K562 (cell line): ENCODE measurements at regions not wholly inside any gene's neighbourhood (a gene's known extent, or its start where the extent isn't known, plus 50 kb on each side); places are given as distances from the start of the nearest gene placed in this dataset.

Experiments
- ATAC-seq: fragments of 200-7000 bp; cut with Tn5 transposase; 3 replicates; pipeline ENCODE4 v1.9.1; 2020; ENCODE audit warnings: moderate library complexity
- BruUV-seq: library from RNA; stranded (reverse); fragments of 400-500 nt; replicated peaks from 2 replicates; lab custom pipeline; 2021; lab: Mats Ljungman, UMichigan
- CTCF ChIA-PET: fragments of 300-600 bp; formaldehyde crosslinking; extraction: SDS; loops from one replicate; lab custom pipeline; 2021; ENCODE audit warnings: low intra/inter-chr PET ratio; lab: Yijun Ruan, JAX
- POLR2A ChIA-PET: fragments of 300-600, 350-650 bp; sonication (Branson Sonifier 250); formaldehyde crosslinking; extraction: SDS; loops from one replicate; lab custom pipeline; 2021; ENCODE audit warnings: antibody characterized with exemption, inconsistent platforms; lab: Yijun Ruan, JAX
- DNase-seq, 4 experiments: peaks; one replicate each; pipeline versions ENCODE4 v3.0.0 to v3.0.0-alpha.2; 2011 to 2018; ENCODE audit warnings: low spot score in 3 of 4, mixed read lengths in 3 of 4; ENCODE audit errors: extremely low read depth in 1 of 4
- FAIRE-seq: peaks from 2 replicates; lab custom pipeline; 2011; peaks lifted over from hg19 to GRCh38; lab: Jason Lieb, UNC
- H2AFZ ChIP-seq: 2 replicates; pipeline ENCODE4 v1.6.0; 2011; ENCODE audit warnings: low read depth, low read length, control low read depth, inconsistent platforms
- H3K27ac ChIP-seq: fragments of 200-600 bp; 3 replicates; pipeline ENCODE4 v1.8.0; 2011; ENCODE audit warnings: low read depth, mild to moderate bottlenecking, control low read depth, inconsistent platforms, low read length, moderate library complexity, mixed read lengths; ENCODE audit errors: extremely low read depth
- H3K27me3 ChIP-seq, 2 experiments: fragments of 300-600 bp in 1 of 2; 2 replicates in 1 of 2; 3 replicates in 1 of 2; pipeline versions ENCODE4 v1.6.0 to v1.8.0; 2011; ENCODE audit warnings: inconsistent platforms in 2 of 2, low read length in 2 of 2, mild to moderate bottlenecking in 1 of 2, mixed read lengths in 1 of 2, moderate library complexity in 1 of 2; ENCODE audit not compliant: control insufficient read depth in 2 of 2, insufficient read depth in 2 of 2
- H3K36me3 ChIP-seq: fragments of 300-600 bp; 3 replicates; pipeline ENCODE4 v1.8.0; 2011; ENCODE audit warnings: mild to moderate bottlenecking, low read length, inconsistent platforms; ENCODE audit not compliant: control insufficient read depth, insufficient read depth
- H3K4me1 ChIP-seq, 2 experiments: fragments of 200-600 bp in 1 of 2; replicated peaks in 1 of 2; 2 replicates in 1 of 2; 3 replicates in 1 of 2; pipeline versions ENCODE4 v1.5.1 to v1.8.0; 2011; ENCODE audit warnings: inconsistent platforms in 2 of 2, low read length in 2 of 2, mild to moderate bottlenecking in 1 of 2, mixed read lengths in 1 of 2, moderate library complexity in 1 of 2; ENCODE audit not compliant: control insufficient read depth in 2 of 2, insufficient read depth in 2 of 2
- H3K4me2 ChIP-seq: 2 replicates; pipeline ENCODE4 v1.6.1; 2011; ENCODE audit warnings: low read length, control low read depth, inconsistent platforms, mixed read lengths; ENCODE audit not compliant: insufficient read depth
- H3K4me3 ChIP-seq: fragments of 200-600 bp; sonication (generic), shearing (Covaris generic); 2 replicates; pipeline ENCODE4 v1.5.1; 2016; ENCODE audit warnings: control low read depth, inconsistent platforms
- H3K79me2 ChIP-seq: fragments of 200-600 bp; 3 replicates; pipeline ENCODE4 v1.8.0; 2011; ENCODE audit warnings: low read length, inconsistent platforms; ENCODE audit not compliant: control insufficient read depth, insufficient read depth
- H3K9ac ChIP-seq, 2 experiments: 2 replicates each; pipeline versions ENCODE4 v1.6.0 to v1.6.1; 2011; ENCODE audit warnings: low read depth in 2 of 2, low read length in 2 of 2, control low read depth in 1 of 2, inconsistent platforms in 1 of 2, mild to moderate bottlenecking in 1 of 2, mixed read lengths in 1 of 2; ENCODE audit not compliant: insufficient read depth in 1 of 2
- H3K9me1 ChIP-seq: one replicate; pipeline ENCODE4 v1.6.0; 2011; ENCODE audit warnings: inconsistent platforms, mild to moderate bottlenecking, low read length, moderate library complexity; ENCODE audit not compliant: control insufficient read depth, insufficient read depth
- H3K9me3 ChIP-seq: replicated peaks from 2 replicates; pipeline ENCODE4 v1.5.1; 2011; ENCODE audit warnings: low read depth, low read length, inconsistent platforms; ENCODE audit not compliant: control insufficient read depth, insufficient read depth
- H4K20me1 ChIP-seq: replicated peaks from 2 replicates; pipeline ENCODE4 v1.6.1; 2011; ENCODE audit warnings: low read length, inconsistent platforms, mixed read lengths; ENCODE audit not compliant: control insufficient read depth, insufficient read depth
- ATF7 ChIP-seq: fragments of 450-650 bp; IDR thresholded peaks from 2 replicates; pipeline ENCODE4 v1.7.1; 2014; ENCODE audit warnings: mild to moderate bottlenecking, moderate library complexity
- CEBPB ChIP-seq: fragments of 450-650 bp; IDR thresholded peaks from 2 replicates; pipeline ENCODE4 v1.6.1; 2016; ENCODE audit warnings: missing genetic modification characterization, missing compliant biosample characterization
- CEBPG ChIP-seq, 3 experiments: fragments of 200-800 bp in 1 of 3; sonication (Bioruptor generic) in 1 of 3; sonication (generic) in 1 of 3; formaldehyde crosslinking in 1 of 3; IDR thresholded peaks in 2 of 3; conservative IDR thresholded peaks in 1 of 3; 2 replicates each; pipeline versions ENCODE4 v1.6.1 to v1.8.0; 2016 to 2022; ENCODE audit warnings: missing compliant biosample characterization in 2 of 3, missing genetic modification characterization in 2 of 3, mild to moderate bottlenecking in 1 of 3, missing genetic modification reagents in 1 of 3
- FOSL1 ChIP-seq: fragments of 200-800 bp; sonication (Bioruptor generic); conservative IDR thresholded peaks from 2 replicates; pipeline ENCODE4 v1.6.1; 2016; ENCODE audit warnings: missing genetic modification characterization, missing compliant biosample characterization
- KLF16 ChIP-seq: IDR thresholded peaks from 2 replicates; pipeline ENCODE4 v1.6.1; 2016; ENCODE audit warnings: antibody characterized with exemption
- LCOR ChIP-seq: sonication (generic); formaldehyde crosslinking; IDR thresholded peaks from 2 replicates; pipeline ENCODE4 v1.8.0; 2022; ENCODE audit warnings: mild to moderate bottlenecking, missing genetic modification reagents
- NFATC3 ChIP-seq: fragments of 450-650 bp; IDR thresholded peaks from 2 replicates; pipeline ENCODE4 v1.6.1; 2017; ENCODE audit warnings: mild to moderate bottlenecking
- NR1H2 ChIP-seq: sonication (generic); formaldehyde crosslinking; IDR thresholded peaks from 2 replicates; pipeline ENCODE4 v1.4.0; 2020; ENCODE audit warnings: mild to moderate bottlenecking, missing genetic modification reagents
- PHB2 ChIP-seq: fragments of 450-650 bp; IDR thresholded peaks from 2 replicates; pipeline ENCODE4 v1.6.1; 2017; ENCODE audit warnings: low read depth
- TBP ChIP-seq: optimal IDR thresholded peaks from 2 replicates; pipeline ENCODE3; 2011; ENCODE audit warnings: low read depth, low read length, improper control_type of control experiment
- U2AF2 ChIP-seq: fragments of 200-400 bp; formaldehyde crosslinking; optimal IDR thresholded peaks from 2 replicates; pipeline ENCODE3; 2017; ENCODE audit warnings: low read depth, mild to moderate bottlenecking, low read length
- ZNF436 ChIP-seq: fragments of 250-450, 450-650 bp; sonication (Bioruptor Pico); formaldehyde crosslinking; IDR thresholded peaks from 2 replicates; pipeline ENCODE4 v1.7.0; 2020; ENCODE audit warnings: mild to moderate bottlenecking
- in situ Hi-C: fragments of 300-500 bp; cut with MboI; formaldehyde crosslinking; loops from 4 replicates; pipeline ENCODE4 v1.15.0; 2018; ENCODE audit warnings: inconsistent platforms, mixed read lengths
- intact Hi-C: fragments of 100-400 bp; cut with micrococcal nuclease; formaldehyde crosslinking; loops from 2 replicates; pipeline ENCODE4 v1.14.2; 2022
- TF ChIP-seq, protein P1 (sequence below): fragments of 450-650 bp; IDR thresholded peaks from 2 replicates; pipeline ENCODE4 v1.6.1; 2016
- TF ChIP-seq, protein P2 (sequence below): fragments of 150-350 bp; IDR thresholded peaks from 2 replicates; pipeline ENCODE4 v1.6.1; 2014; ENCODE audit warnings: low read depth, mild to moderate bottlenecking, low read length, borderline replicate concordance

DNA sequence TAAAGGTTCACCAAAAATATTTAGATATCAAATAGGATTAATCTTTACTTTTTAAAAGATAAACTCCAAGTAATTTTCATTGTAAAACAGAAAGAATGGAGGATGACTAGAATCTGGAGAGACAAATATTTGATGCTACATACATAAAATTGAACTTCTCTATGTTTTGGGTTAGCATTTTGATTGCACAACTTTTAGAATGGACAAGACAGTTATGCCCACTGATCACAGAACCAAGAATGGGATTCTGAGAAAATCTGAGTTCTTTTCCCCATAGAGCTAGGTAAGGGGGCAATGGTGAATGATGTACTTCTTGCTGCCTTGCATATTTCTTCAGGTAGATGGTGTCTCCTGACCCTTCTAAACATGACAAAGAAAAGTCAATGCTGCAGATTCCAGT, 191.2 kb upstream of the ZEB2 start:
- FAIRE-seq (no peak), ATAC-seq (no peak), DNase-seq (no peak)
- H3K79me2 ChIP-seq, result no peaks in the 10 kb centered on the region
- no peaks in the 10 kb centered on the region for H3K9me1 ChIP-seq
- H3K4me2 ChIP-seq, result no peak overlapping the region
- no peak overlapping the region; the same call in 1 of the 2 replicates for H2AFZ ChIP-seq
- BruUV-seq, result no TSS peak
- H3K36me3 ChIP-seq, result no peaks in the 10 kb centered on the region
- TF ChIP-seq CEBPG (CRISPR knock-in tag; IDR thresholded peaks at IDR 0.05) (no peak), CEBPG (tag; conservative IDR thresholded peaks at IDR 0.05 in 1 of 2, IDR thresholded peaks at IDR 0.05 in 1 of 2) (peak in 1 of 2 experiments; percentile 65; a peak in 2 of 4 replicates), LCOR (CRISPR knock-in tag) (no peak), U2AF2 (no peak), ATF7 (no peak), FOSL1 (tag) (no peak), NFATC3 (no peak), PHB2 (no peak), NR1H2 (CRISPR knock-in tag) (no peak), TBP (no peak), CEBPB (peak; percentile 73), KLF16 (no peak), ZNF436 (no peak)
- TF ChIP-seq, protein P1, sequence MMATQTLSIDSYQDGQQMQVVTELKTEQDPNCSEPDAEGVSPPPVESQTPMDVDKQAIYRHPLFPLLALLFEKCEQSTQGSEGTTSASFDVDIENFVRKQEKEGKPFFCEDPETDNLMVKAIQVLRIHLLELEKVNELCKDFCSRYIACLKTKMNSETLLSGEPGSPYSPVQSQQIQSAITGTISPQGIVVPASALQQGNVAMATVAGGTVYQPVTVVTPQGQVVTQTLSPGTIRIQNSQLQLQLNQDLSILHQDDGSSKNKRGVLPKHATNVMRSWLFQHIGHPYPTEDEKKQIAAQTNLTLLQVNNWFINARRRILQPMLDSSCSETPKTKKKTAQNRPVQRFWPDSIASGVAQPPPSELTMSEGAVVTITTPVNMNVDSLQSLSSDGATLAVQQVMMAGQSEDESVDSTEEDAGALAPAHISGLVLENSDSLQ, result no peak
- TF ChIP-seq, protein P2, sequence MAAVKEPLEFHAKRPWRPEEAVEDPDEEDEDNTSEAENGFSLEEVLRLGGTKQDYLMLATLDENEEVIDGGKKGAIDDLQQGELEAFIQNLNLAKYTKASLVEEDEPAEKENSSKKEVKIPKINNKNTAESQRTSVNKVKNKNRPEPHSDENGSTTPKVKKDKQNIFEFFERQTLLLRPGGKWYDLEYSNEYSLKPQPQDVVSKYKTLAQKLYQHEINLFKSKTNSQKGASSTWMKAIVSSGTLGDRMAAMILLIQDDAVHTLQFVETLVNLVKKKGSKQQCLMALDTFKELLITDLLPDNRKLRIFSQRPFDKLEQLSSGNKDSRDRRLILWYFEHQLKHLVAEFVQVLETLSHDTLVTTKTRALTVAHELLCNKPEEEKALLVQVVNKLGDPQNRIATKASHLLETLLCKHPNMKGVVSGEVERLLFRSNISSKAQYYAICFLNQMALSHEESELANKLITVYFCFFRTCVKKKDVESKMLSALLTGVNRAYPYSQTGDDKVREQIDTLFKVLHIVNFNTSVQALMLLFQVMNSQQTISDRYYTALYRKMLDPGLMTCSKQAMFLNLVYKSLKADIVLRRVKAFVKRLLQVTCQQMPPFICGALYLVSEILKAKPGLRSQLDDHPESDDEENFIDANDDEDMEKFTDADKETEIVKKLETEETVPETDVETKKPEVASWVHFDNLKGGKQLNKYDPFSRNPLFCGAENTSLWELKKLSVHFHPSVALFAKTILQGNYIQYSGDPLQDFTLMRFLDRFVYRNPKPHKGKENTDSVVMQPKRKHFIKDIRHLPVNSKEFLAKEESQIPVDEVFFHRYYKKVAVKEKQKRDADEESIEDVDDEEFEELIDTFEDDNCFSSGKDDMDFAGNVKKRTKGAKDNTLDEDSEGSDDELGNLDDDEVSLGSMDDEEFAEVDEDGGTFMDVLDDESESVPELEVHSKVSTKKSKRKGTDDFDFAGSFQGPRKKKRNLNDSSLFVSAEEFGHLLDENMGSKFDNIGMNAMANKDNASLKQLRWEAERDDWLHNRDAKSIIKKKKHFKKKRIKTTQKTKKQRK, result no peak
- ChIA-PET POLR2A (no interaction called here), CTCF (no interaction called here)
- no peak overlapping the region for H3K9ac ChIP-seq
- no peaks in the 10 kb centered on the region for H3K9me3 ChIP-seq
- no peak overlapping the region for H3K27ac ChIP-seq
- H4K20me1 ChIP-seq, result no peaks in the 10 kb centered on the region
- in situ Hi-C loops, result no loop called here
- H3K27me3 ChIP-seq, result no peaks in the 10 kb centered on the region
- H3K4me1 ChIP-seq, result peaks cover 0 to 8% of the 10 kb centered on the region in 2 experiments; a peak in 2 of 5 replicates
- H3K4me3 ChIP-seq, result no peak overlapping the region
- intact Hi-C loops, result no loop called here
